ENCODE measurements at regions not wholly inside any gene's neighbourhood (a gene's known extent, or its start where the extent isn't known, plus 50 kb on each side); places are given as distances from the start of the nearest gene placed in this dataset.
"Not testable (repeated sequence)": the region's sequence is repeated elsewhere in the genome, so short reads cannot be mapped to it uniquely, and the experiment has no call there.

GRCh38 chr18:78455386-78455785 is 524.2 kb upstream of the SALL3 start:
- DNase-seq (ENCODE audit: low read depth), result no peak

- no peak for DNase-seq (ENCODE audit: low read depth)
Observed at GRCh38 chr18:78457011-78457410, 522.6 kb upstream of the SALL3 start.

GRCh38 chr18:78457731-78458130 is 521.9 kb upstream of the SALL3 start:
- DNase-seq (ENCODE audit: low read depth), result no peak

- no peak for DNase-seq (ENCODE audit: low read depth)
Observed at GRCh38 chr18:78458356-78458755, 521.3 kb upstream of the SALL3 start.

GRCh38 chr18:78459668-78460067 is 520.0 kb upstream of the SALL3 start:
- DNase-seq (ENCODE audit: low read depth), result no peak

GRCh38 chr18:78460558-78460957 is 519.1 kb upstream of the SALL3 start:
- no peak for DNase-seq (ENCODE audit: low read depth)

GRCh38 chr18:78473563-78473962 is 506.1 kb upstream of the SALL3 start:
- no peak for DNase-seq (ENCODE audit: low read depth)

GRCh38 chr18:78477840-78478239 is 501.8 kb upstream of the SALL3 start:
- DNase-seq (ENCODE audit: low read depth), result no peak

- no peak for DNase-seq (ENCODE audit: low read depth)
Observed at GRCh38 chr18:78479443-78479842, 500.2 kb upstream of the SALL3 start.

- no peak for DNase-seq (ENCODE audit: low read depth)
Observed at GRCh38 chr18:78480262-78481054, 499.2 kb upstream of the SALL3 start.

GRCh38 chr18:78482378-78482777 is 497.2 kb upstream of the SALL3 start:
- DNase-seq (ENCODE audit: low read depth), result no peak

GRCh38 chr18:78487649-78488048 is 492.0 kb upstream of the SALL3 start:
- DNase-seq (ENCODE audit: low read depth), result no peak

- DNase-seq (ENCODE audit: low read depth), result no peak
Observed at GRCh38 chr18:78492064-78492812, 487.4 kb upstream of the SALL3 start.

GRCh38 chr18:78492813-78493371 is 486.7 kb upstream of the SALL3 start:
- DNase-seq (ENCODE audit: low read depth), result no peak

- DNase-seq (ENCODE audit: low read depth), result not testable (repeated sequence)
Observed at GRCh38 chr18:78493490-78493889, 486.1 kb upstream of the SALL3 start.

GRCh38 chr18:78494204-78495085 is 485.2 kb upstream of the SALL3 start:
- no peak for DNase-seq (ENCODE audit: low read depth)

GRCh38 chr18:78495550-78495949 is 484.1 kb upstream of the SALL3 start:
- no peak for DNase-seq (ENCODE audit: low read depth)

- no peak for DNase-seq (ENCODE audit: low read depth)
Observed at GRCh38 chr18:78496079-78496478, 483.5 kb upstream of the SALL3 start.

- no peak for DNase-seq (ENCODE audit: low read depth)
Observed at GRCh38 chr18:78497641-78498040, 482.0 kb upstream of the SALL3 start.

GRCh38 chr18:78499586-78499985 is 480.0 kb upstream of the SALL3 start:
- DNase-seq (ENCODE audit: low read depth), result no peak

- DNase-seq (ENCODE audit: low read depth), result no peak
Observed at GRCh38 chr18:78501251-78501650, 478.4 kb upstream of the SALL3 start.

GRCh38 chr18:78503129-78503528 is 476.5 kb upstream of the SALL3 start:
- DNase-seq (ENCODE audit: low read depth), result no peak
